Thoracic aorta (tissue), 2 donors: ENCODE measurements at regions not wholly inside any gene's neighbourhood (a gene's known extent, or its start where the extent isn't known, plus 50 kb on each side); places are given as distances from the start of the nearest gene placed in this dataset.

Experiments
- ATAC-seq: fragments of 150-250 bp; one replicate; pipeline ENCODE4 v1.8.0; 2017; ENCODE audit warnings: low read depth; ENCODE audit not compliant: insufficient number of reproducible peaks, low FRiP score
- DNase-seq: peaks from one replicate; pipeline ENCODE4 v3.0.0-alpha.2; 2020; ENCODE audit warnings: low spot score
- H3K27ac ChIP-seq, 2 donors: fragments of 200-600 bp; sonication (generic); 1 replicate in 1 of 2; 2 replicates in 1 of 2; pipeline ENCODE4 v1.5.1; 2016; ENCODE audit warnings: mild to moderate bottlenecking in 2 of 2, moderate library complexity in 2 of 2
- H3K27me3 ChIP-seq: fragments of 200-600 bp; sonication (generic); replicated peaks from 2 replicates; pipeline ENCODE4 v1.6.0; 2016; ENCODE audit warnings: mild to moderate bottlenecking; ENCODE audit not compliant: insufficient read depth
- H3K36me3 ChIP-seq: fragments of 200-600 bp; sonication (generic); one replicate; pipeline ENCODE4 v1.5.1; 2016
- H3K4me1 ChIP-seq, 2 donors: fragments of 200-600 bp; sonication (generic); 1 replicate in 1 of 2; 2 replicates in 1 of 2; pipeline versions ENCODE4 v1.5.1 to v1.6.0; 2016; ENCODE audit warnings: low read depth in 2 of 2, mild to moderate bottlenecking in 1 of 2; ENCODE audit not compliant: control insufficient read depth in 1 of 2
- H3K4me3 ChIP-seq: fragments of 200-600 bp; sonication (generic); 2 replicates; pipeline ENCODE4 v1.5.1; 2016; ENCODE audit warnings: mild to moderate bottlenecking
- H3K9me3 ChIP-seq: fragments of 200-600 bp; sonication (generic); 2 replicates; pipeline ENCODE4 v1.5.1; 2016
- CTCF ChIP-seq: fragments of 200-600 bp; sonication (generic); IDR thresholded peaks from one replicate; pipeline ENCODE4 v1.5.1; 2019; ENCODE audit warnings: antibody characterized with exemption

DNA sequence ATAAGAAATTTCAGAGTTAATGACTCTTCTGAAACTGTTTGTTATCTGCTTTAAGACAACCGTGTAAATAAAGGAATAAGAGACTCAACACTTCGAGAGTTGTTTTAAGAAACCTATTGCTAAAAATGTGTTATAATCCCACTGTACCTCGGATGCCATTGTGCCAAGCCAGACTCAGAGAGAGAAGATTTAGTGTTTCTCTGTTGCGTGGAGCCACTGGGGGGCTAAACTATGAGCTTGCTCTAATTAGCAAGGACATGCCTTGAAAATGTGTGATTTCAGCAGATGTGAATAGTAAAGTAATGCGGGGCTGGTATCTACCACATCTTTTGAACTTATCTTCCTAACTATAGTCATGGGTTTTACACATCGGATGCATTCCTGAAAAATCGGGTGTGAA is 56.2 kb upstream of the TARBP1 start:
- Histone ChIP-seq H3K9me3 (no peaks in the 10 kb centered on the region), H3K4me1 (peaks cover 58 to 100% of the 10 kb centered on the region in 2 donors), H3K27me3 (no peaks in the 10 kb centered on the region), H3K4me3 (no peak overlapping the region), H3K36me3 (no peaks in the 10 kb centered on the region), H3K27ac (peak overlapping the region; percentile 98 to 99)
- ATAC-seq (no peak), DNase-seq (no peak)
- no peak for TF ChIP-seq CTCF

- ATAC-seq (peak; percentile 14), DNase-seq (peak; percentile 87)
- Histone ChIP-seq H3K4me1 (peaks cover 68 to 100% of the 10 kb centered on the region in 2 donors), H3K27me3 (no peaks in the 10 kb centered on the region), H3K36me3 (no peaks in the 10 kb centered on the region), H3K9me3 (no peaks in the 10 kb centered on the region), H3K4me3 (peak overlapping the region; percentile 17), H3K27ac (peak overlapping the region; percentile 98 to 99)
- no peak for TF ChIP-seq CTCF
These were observed 55.2 kb upstream of the TARBP1 start for GRCh38 chr1:234533975-234534876.

- Histone ChIP-seq H3K27ac (peak overlapping the region; percentile 98 to 99), H3K4me1 (peaks cover 68 to 100% of the 10 kb centered on the region in 2 donors), H3K36me3 (no peaks in the 10 kb centered on the region), H3K9me3 (no peaks in the 10 kb centered on the region), H3K27me3 (no peaks in the 10 kb centered on the region), H3K4me3 (peak overlapping the region; percentile 17)
- DNase-seq (peak; percentile 23), ATAC-seq (peak; percentile 40)
- no peak for TF ChIP-seq CTCF
These were observed 54.3 kb upstream of the TARBP1 start for GRCh38 chr1:234533034-234533891.

DNA sequence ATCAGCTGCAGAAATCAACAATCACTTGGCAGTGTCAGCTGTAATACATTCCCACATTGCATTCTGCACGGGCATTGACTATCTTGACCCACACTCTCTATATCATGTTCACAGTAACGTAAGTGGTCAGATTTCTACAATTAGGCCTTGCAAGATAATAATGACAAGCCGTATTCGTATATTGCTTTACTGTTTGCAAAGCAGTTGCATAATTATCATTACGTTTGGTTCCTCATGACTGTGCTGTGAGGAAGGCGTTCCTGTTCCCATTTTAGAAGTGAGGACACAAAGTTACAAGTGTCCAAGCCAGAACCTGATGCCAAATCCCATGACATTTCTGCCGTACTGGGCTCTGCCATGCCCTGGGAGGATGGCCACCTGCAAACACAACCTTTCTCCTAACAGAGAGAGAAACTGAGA is 53.5 kb upstream of the TARBP1 start:
- no peaks in the 10 kb centered on the region for H3K27me3 ChIP-seq
- ATAC-seq (no peak), DNase-seq (peak; percentile 28)
- H3K36me3 ChIP-seq = no peaks in the 10 kb centered on the region
- H3K9me3 ChIP-seq = no peaks in the 10 kb centered on the region
- peaks cover 68 to 98% of the 10 kb centered on the region in 2 donors for H3K4me1 ChIP-seq
- no peak for TF ChIP-seq CTCF
- peak overlapping the region; percentile 98 to 99 for H3K27ac ChIP-seq
- peak overlapping the region; percentile 65 for H3K4me3 ChIP-seq

DNA sequence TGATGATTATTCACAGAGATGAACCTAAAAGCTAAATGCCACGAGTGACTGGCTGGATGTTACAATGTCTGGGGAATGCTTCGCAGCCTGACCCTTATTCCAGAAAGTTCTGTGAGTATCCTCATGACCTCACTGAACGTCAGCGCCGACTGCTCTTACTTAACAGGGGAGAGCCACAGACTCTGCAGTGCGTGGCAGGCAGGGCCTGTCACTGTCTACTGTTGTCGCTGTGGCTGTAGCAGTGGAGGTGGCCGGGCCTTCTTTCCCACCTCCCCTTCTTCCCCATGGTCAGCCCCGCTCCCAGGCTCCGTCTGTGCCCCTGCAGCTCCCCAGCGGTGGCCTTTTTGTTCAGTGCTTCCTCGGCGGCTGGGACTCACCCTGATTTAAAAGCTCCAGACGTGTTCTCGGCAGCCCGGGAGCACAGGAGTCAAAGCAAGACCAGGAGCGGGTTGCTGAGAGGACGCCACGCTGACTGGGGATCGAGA is 52.2 kb upstream of the TARBP1 start:
- peak; percentile 58 for DNase-seq
- H3K36me3 ChIP-seq = no peaks in the 10 kb centered on the region
- peaks cover 57 to 84% of the 10 kb centered on the region in 2 donors for H3K4me1 ChIP-seq

More for the DNA sequence above, 52.2 kb upstream of the TARBP1 start:
- H3K9me3 ChIP-seq = no peaks in the 10 kb centered on the region
- no peak for ATAC-seq
- H3K27ac ChIP-seq = peak overlapping the region; percentile 98 to 99
- H3K27me3 ChIP-seq = no peaks in the 10 kb centered on the region
- TF ChIP-seq CTCF = no peak
- H3K4me3 ChIP-seq = peak overlapping the region; percentile 65
